Eye (tissue), 1 donor: ENCODE measurements at regions not wholly inside any gene's neighbourhood (a gene's known extent, or its start where the extent isn't known, plus 50 kb on each side); places are given as distances from the start of the nearest gene placed in this dataset.

Experiments used
- DNase-seq: peaks from one replicate; pipeline ENCODE4 v3.0.0-alpha.2; 2015

GRCh38 chr1:186550832-186551231 lies 89.9 kb upstream of the PDC start:
- no peak for DNase-seq

GRCh38 chr1:186541003-186541402 lies 80.1 kb upstream of the PDC start:
- DNase-seq = no peak

- DNase-seq = no peak
Observed at GRCh38 chr1:186540521-186540920, 79.6 kb upstream of the PDC start.

GRCh38 chr1:186536273-186536890 lies 75.5 kb upstream of the PDC start:
- DNase-seq = no peak

GRCh38 chr1:186535388-186536133 lies 74.6 kb upstream of the PDC start:
- DNase-seq = peak; percentile 72

- no peak for DNase-seq
Observed at GRCh38 chr1:186534401-186534800, 73.5 kb upstream of the PDC start.

GRCh38 chr1:186532466-186532865 lies 71.6 kb upstream of the PDC start:
- DNase-seq = no peak

GRCh38 chr1:186531561-186532165 lies 70.7 kb upstream of the PDC start:
- DNase-seq = no peak

- DNase-seq = no peak
Observed at GRCh38 chr1:186530109-186530508, 69.2 kb upstream of the PDC start.

GRCh38 chr1:186519982-186520381 lies 59.1 kb upstream of the PDC start:
- no peak for DNase-seq

- DNase-seq = no peak
Observed at GRCh38 chr1:186518822-186519381, 58.0 kb upstream of the PDC start.

- DNase-seq = no peak
Observed at GRCh38 chr1:186518395-186518794, 57.5 kb upstream of the PDC start.

- DNase-seq = no peak
Observed at GRCh38 chr1:186514367-186514766, 53.5 kb upstream of the PDC start.

GRCh38 chr1:186513526-186513925 lies 52.6 kb upstream of the PDC start:
- no peak for DNase-seq

GRCh38 chr1:186512698-186513457 lies 52.0 kb upstream of the PDC start:
- no peak for DNase-seq

- DNase-seq = no peak
Observed at GRCh38 chr1:186511761-186512637, 51.1 kb upstream of the PDC start.
